B cell (primary cell): ENCODE measurements at regions not wholly inside any gene's neighbourhood (a gene's known extent, or its start where the extent isn't known, plus 50 kb on each side); places are given as distances from the start of the nearest gene placed in this dataset.

Experiments used
- ATAC-seq: fragments of 200-7000 bp; cut with Tn5 transposase; one replicate; pipeline ENCODE4 v1.10.0; 2021; ENCODE audit warnings: low read depth, mild to moderate bottlenecking, moderate number of reproducible peaks, moderate library complexity
- CTCF ChIA-PET: fragments of 350-600 bp; sonication (Branson Sonifier 250); formaldehyde crosslinking; loops from one replicate; lab custom pipeline; 2021; ENCODE audit warnings: antibody characterized with exemption, inconsistent platforms; lab: Charles Lee
- POLR2A ChIA-PET: fragments of 350-600 bp; sonication (Branson Sonifier 250); formaldehyde crosslinking; loops from one replicate; lab custom pipeline; 2021; ENCODE audit warnings: antibody characterized with exemption; lab: Charles Lee
- DNase-seq: peaks from one replicate; pipeline ENCODE4 v3.0.0; 2013
- H2AFZ ChIP-seq: 2 replicates; pipeline ENCODE4 v1.6.1; 2012; ENCODE audit warnings: mild to moderate bottlenecking, low read depth, low read length; ENCODE audit not compliant: insufficient read depth, poor library complexity, severe bottlenecking
- H3K27ac ChIP-seq, 2 donors: 1 replicate in 1 of 2; 2 replicates in 1 of 2; pipeline ENCODE4 v1.5.1; 2012 to 2013; ENCODE audit warnings: low read length in 2 of 2, mild to moderate bottlenecking in 2 of 2, moderate library complexity in 1 of 2
- H3K27me3 ChIP-seq, 4 experiments: fragments of 200-600 bp in 1 of 4; sonication (generic) in 1 of 4; replicated peaks in 1 of 4; 1 replicate in 2 of 4; 2 replicates in 2 of 4; pipeline versions ENCODE4 v1.6.1 to v1.7.0; 2013 to 2016; ENCODE audit warnings: low read length in 3 of 4, mild to moderate bottlenecking in 2 of 4, mixed read lengths in 1 of 4, moderate library complexity in 1 of 4; ENCODE audit not compliant: insufficient read depth in 4 of 4, control insufficient read depth in 3 of 4; ENCODE audit errors: control extremely low read depth in 1 of 4
- H3K36me3 ChIP-seq, 2 experiments: replicated peaks in 1 of 2; 1 replicate in 1 of 2; 2 replicates in 1 of 2; pipeline versions ENCODE4 v1.6.1 to v1.7.1; 2013; ENCODE audit warnings: low read length in 1 of 2; ENCODE audit not compliant: insufficient read depth in 2 of 2, control insufficient read depth in 1 of 2; ENCODE audit errors: control extremely low read depth in 1 of 2, extremely low read depth in 1 of 2
- H3K4me1 ChIP-seq, 2 donors: fragments of 200-600 bp in 1 of 2; sonication (generic) in 1 of 2; 1 replicate in 1 of 2; 2 replicates in 1 of 2; pipeline versions ENCODE4 v1.5.1 to v1.6.1; 2013 to 2017; ENCODE audit warnings: low read length in 2 of 2; ENCODE audit not compliant: control insufficient read depth in 2 of 2, insufficient read depth in 2 of 2
- H3K4me2 ChIP-seq: replicated peaks from 2 replicates; pipeline ENCODE3; 2012; ENCODE audit warnings: mild to moderate bottlenecking, low read depth, low read length; ENCODE audit not compliant: poor library complexity, severe bottlenecking
- H3K4me3 ChIP-seq, 5 experiments: fragments of 200-600 bp in 1 of 5; sonication (generic) in 1 of 5; 1 replicate in 3 of 5; 2 replicates in 2 of 5; pipeline versions ENCODE4 v1.5.1 to v1.7.0; 2011 to 2016; ENCODE audit warnings: low read length in 4 of 5, mild to moderate bottlenecking in 4 of 5, low read depth in 2 of 5, control low read depth in 1 of 5, moderate library complexity in 1 of 5; ENCODE audit not compliant: insufficient read depth in 1 of 5; ENCODE audit errors: control extremely low read depth in 1 of 5, extremely low read depth in 1 of 5
- H3K79me2 ChIP-seq: fragments of 200-600 bp; sonication (generic); one replicate; pipeline ENCODE4 v1.6.0; 2016; ENCODE audit warnings: low read length; ENCODE audit not compliant: control insufficient read depth, insufficient read depth
- H3K9ac ChIP-seq: fragments of 200-600 bp; sonication (generic); 2 replicates; pipeline ENCODE4 v1.6.1; 2017; ENCODE audit warnings: mild to moderate bottlenecking, low read length, moderate library complexity
- H3K9me3 ChIP-seq, 3 donors: one replicate each; pipeline versions ENCODE4 v1.6.1 to v1.7.1; 2013; ENCODE audit warnings: low read length in 2 of 3; ENCODE audit not compliant: control insufficient read depth in 2 of 3, insufficient read depth in 1 of 3; ENCODE audit errors: control extremely low read depth in 1 of 3
- H4K20me1 ChIP-seq: 2 replicates; pipeline ENCODE4 v1.6.0; 2012; ENCODE audit warnings: mild to moderate bottlenecking, low read length; ENCODE audit not compliant: insufficient read depth, control insufficient read depth, poor library complexity, severe bottlenecking
- H3K27ac Mint-ChIP-seq: one replicate; pipeline ENCODE4 v1.8.0; 2021; ENCODE audit warnings: mixed read lengths
- H3K27me3 Mint-ChIP-seq: one replicate; pipeline ENCODE4 v1.8.0; 2021; ENCODE audit warnings: mixed read lengths
- H3K4me1 Mint-ChIP-seq: one replicate; pipeline ENCODE4 v1.8.0; 2021; ENCODE audit warnings: mixed read lengths
- H3K4me3 Mint-ChIP-seq: one replicate; pipeline ENCODE4 v1.8.0; 2021; ENCODE audit warnings: mixed read lengths
- H3K9me3 Mint-ChIP-seq: one replicate; pipeline ENCODE4 v1.8.0; 2022; ENCODE audit warnings: mixed read lengths; ENCODE audit not compliant: insufficient read depth
- CTCF ChIP-seq: fragments of 200-600 bp; IDR thresholded peaks from one replicate; pipeline ENCODE4 v1.8.0; 2022; ENCODE audit warnings: antibody characterized with exemption, mild to moderate bottlenecking
- EZH2 ChIP-seq: IDR thresholded peaks from 2 replicates; pipeline ENCODE4 v1.6.1; 2012; ENCODE audit warnings: borderline replicate concordance, low read depth, mild to moderate bottlenecking, moderate library complexity, low read length; ENCODE audit not compliant: insufficient read depth, poor library complexity, severe bottlenecking
- WGBS: methylation state at CpG from one replicate; pipeline ENCODE4 v1.1.5; 2013; ENCODE audit warnings: missing lambda C conversion rate; ENCODE audit not compliant: insufficient coverage; 5-methylcytosine and 5-hydroxymethylcytosine counted together
- intact Hi-C: fragments of 100-400 bp; cut with micrococcal nuclease; formaldehyde crosslinking; loops from one replicate; pipeline ENCODE4 v1.10.0; 2022

- no peak overlapping the region for H3K9ac ChIP-seq
- H3K36me3 ChIP-seq = no peaks in the 10 kb centered on the region
- ChIA-PET CTCF (no interaction called here), POLR2A (no interaction called here)
- no peak overlapping the region for H3K4me3 ChIP-seq
- WGBS = 60% methylated on average over 1 of the region's 2 CpGs
- intact Hi-C loops = no loop called here
- H3K27me3 ChIP-seq = no peaks in the 10 kb centered on the region
- H3K4me2 ChIP-seq = no peak overlapping the region
- peaks cover 0 to 3% (median 1%) of the 10 kb centered on the region in 3 donors for H3K9me3 ChIP-seq
- H4K20me1 ChIP-seq = no peaks in the 10 kb centered on the region
- ATAC-seq (no peak), DNase-seq (no peak)
- Mint-ChIP-seq H3K27ac (no peak overlapping the region), H3K9me3 (no peaks in the 10 kb centered on the region), H3K4me1 (no peaks in the 10 kb centered on the region), H3K27me3 (no peaks in the 10 kb centered on the region), H3K4me3 (no peak overlapping the region)
- TF ChIP-seq EZH2 (no peak), CTCF (no peak)
- H3K79me2 ChIP-seq = no peaks in the 10 kb centered on the region
- H2AFZ ChIP-seq = no peak overlapping the region
- H3K27ac ChIP-seq = no peak overlapping the region
- H3K4me1 ChIP-seq = no peaks in the 10 kb centered on the region
Measured at GRCh38 chr3:147775411-147775810, 366.2 kb downstream of the ZIC1 start.

- no peak overlapping the region for H3K27ac ChIP-seq
- no peaks in the 10 kb centered on the region for H3K4me1 ChIP-seq
Measured at GRCh38 chr3:147775816-147776530, 366.8 kb downstream of the ZIC1 start.

More at GRCh38 chr3:147775816-147776530, 366.8 kb downstream of the ZIC1 start:
- Histone ChIP-seq H3K9me3 (peaks cover 0 to 1% (median 0%) of the 10 kb centered on the region in 3 donors), H3K9ac (no peak overlapping the region), H3K27me3 (no peaks in the 10 kb centered on the region), H2AFZ (no peak overlapping the region), H3K79me2 (no peaks in the 10 kb centered on the region), H3K4me2 (no peak overlapping the region), H3K4me3 (no peak overlapping the region), H3K36me3 (no peaks in the 10 kb centered on the region), H4K20me1 (no peaks in the 10 kb centered on the region)
- WGBS = 60% methylated on average over 1 of the region's 4 CpGs
- ChIA-PET POLR2A (no interaction called here), CTCF (no interaction called here)
- H3K4me3 Mint-ChIP-seq = no peak overlapping the region
- intact Hi-C loops = no loop called here
- no peaks in the 10 kb centered on the region for H3K9me3 Mint-ChIP-seq
- no peaks in the 10 kb centered on the region for H3K27me3 Mint-ChIP-seq
- TF ChIP-seq CTCF (no peak), EZH2 (no peak)
- no peak overlapping the region for H3K27ac Mint-ChIP-seq
- no peaks in the 10 kb centered on the region for H3K4me1 Mint-ChIP-seq
- ATAC-seq (no peak), DNase-seq (no peak)
